Transverse colon (tissue), 4 donors: ENCODE measurements at regions not wholly inside any gene's neighbourhood (a gene's known extent, or its start where the extent isn't known, plus 50 kb on each side); places are given as distances from the start of the nearest gene placed in this dataset.
"Not testable (repeated sequence)": the region's sequence is repeated elsewhere in the genome, so short reads cannot be mapped to it uniquely, and the experiment has no call there.

Experiments used
- CTCF ChIP-seq, 5 experiments: fragments of 200-600 bp in 3 of 5; fragments of 450-650 bp in 2 of 5; sonication (generic) in 3 of 5; IDR thresholded peaks; 1 replicate in 2 of 5; 2 replicates in 3 of 5; pipeline ENCODE4 v1.5.1; 2016 to 2017; ENCODE audit warnings: antibody characterized with exemption in 5 of 5, inconsistent platforms in 3 of 5, mild to moderate bottlenecking in 2 of 5, moderate library complexity in 1 of 5
- POLR2A ChIP-seq: fragments of 450-650 bp; IDR thresholded peaks from one replicate; pipeline ENCODE4 v1.6.1; 2016; ENCODE audit warnings: antibody characterized with exemption, mild to moderate bottlenecking, moderate library complexity
- POLR2AphosphoS5 ChIP-seq, 3 donors: sonication (generic); formaldehyde crosslinking; IDR thresholded peaks; one replicate each; pipeline ENCODE4 v1.6.1; 2016; ENCODE audit warnings: antibody characterized with exemption in 3 of 3

- TF ChIP-seq CTCF (IDR thresholded peaks at IDR 0.05); POLR2AphosphoS5 (IDR thresholded peaks at IDR 0.05); POLR2A: not testable (repeated sequence)
Observed at GRCh38 chr6:93833326-93833725, 414.0 kb upstream of the EPHA7 start.
